ENCODE measurements at regions not wholly inside any gene's neighbourhood (a gene's known extent, or its start where the extent isn't known, plus 50 kb on each side); places are given as distances from the start of the nearest gene placed in this dataset.

- TF ChIP-seq CTCF (IDR thresholded peaks at IDR 0.05; ENCODE audit: control insufficient read depth, insufficient read depth, low read depth, low read length, missing control alignments), result no peak
- H3K4me3 ChIP-seq (ENCODE audit: control insufficient read depth, low read depth, low read length), result no peak overlapping the region
- DNase-seq (ENCODE audit: low read depth), result no peak
Observed at GRCh38 chr5:173699966-173700365, 83.5 kb upstream of the BOD1 start.

- no peak for TF ChIP-seq CTCF (IDR thresholded peaks at IDR 0.05; ENCODE audit: control insufficient read depth, insufficient read depth, low read depth, low read length, missing control alignments)
- no peak overlapping the region for H3K4me3 ChIP-seq (ENCODE audit: control insufficient read depth, low read depth, low read length)
- no peak for DNase-seq (ENCODE audit: low read depth)
Observed at GRCh38 chr5:173703466-173703865, 87.0 kb upstream of the BOD1 start.

GRCh38 chr5:173704615-173705511 lies 88.4 kb upstream of the BOD1 start:
- no peak overlapping the region for H3K4me3 ChIP-seq (ENCODE audit: control insufficient read depth, low read depth, low read length)
- DNase-seq (ENCODE audit: low read depth), result no peak
- no peak for TF ChIP-seq CTCF (IDR thresholded peaks at IDR 0.05; ENCODE audit: control insufficient read depth, insufficient read depth, low read depth, low read length, missing control alignments)

- DNase-seq (ENCODE audit: low read depth), result no peak
- TF ChIP-seq CTCF (IDR thresholded peaks at IDR 0.05; ENCODE audit: control insufficient read depth, insufficient read depth, low read depth, low read length, missing control alignments), result no peak
Observed at GRCh38 chr5:173705512-173706044, 89.1 kb upstream of the BOD1 start.

GRCh38 chr5:173706700-173707099 lies 90.2 kb upstream of the BOD1 start:
- no peak overlapping the region for H3K4me3 ChIP-seq (ENCODE audit: control insufficient read depth, low read depth, low read length)
- no peak for DNase-seq (ENCODE audit: low read depth)
- no peak for TF ChIP-seq CTCF (IDR thresholded peaks at IDR 0.05; ENCODE audit: control insufficient read depth, insufficient read depth, low read depth, low read length, missing control alignments)

More at GRCh38 chr5:173705512-173706044, 89.1 kb upstream of the BOD1 start:
- no peak overlapping the region for H3K4me3 ChIP-seq (ENCODE audit: control insufficient read depth, low read depth, low read length)

GRCh38 chr5:173707392-173707791 lies 90.9 kb upstream of the BOD1 start:
- no peak for TF ChIP-seq CTCF (IDR thresholded peaks at IDR 0.05; ENCODE audit: control insufficient read depth, insufficient read depth, low read depth, low read length, missing control alignments)
- H3K4me3 ChIP-seq (ENCODE audit: control insufficient read depth, low read depth, low read length), result no peak overlapping the region
- peak; percentile 71 for DNase-seq (ENCODE audit: low read depth)

Measured in AG09309 (cell line).